HG03060 (cell line): ENCODE measurements at regions not wholly inside any gene's neighbourhood (a gene's known extent, or its start where the extent isn't known, plus 50 kb on each side); places are given as distances from the start of the nearest gene placed in this dataset.

Experiments used
- ATAC-seq: cut with Tn5 transposase; IDR thresholded peaks from one replicate; pipeline ENCODE4 v1.9.1; 2021; ENCODE audit warnings: low read depth, moderate number of reproducible peaks; ENCODE audit not compliant: unreplicated experiment

DNA sequence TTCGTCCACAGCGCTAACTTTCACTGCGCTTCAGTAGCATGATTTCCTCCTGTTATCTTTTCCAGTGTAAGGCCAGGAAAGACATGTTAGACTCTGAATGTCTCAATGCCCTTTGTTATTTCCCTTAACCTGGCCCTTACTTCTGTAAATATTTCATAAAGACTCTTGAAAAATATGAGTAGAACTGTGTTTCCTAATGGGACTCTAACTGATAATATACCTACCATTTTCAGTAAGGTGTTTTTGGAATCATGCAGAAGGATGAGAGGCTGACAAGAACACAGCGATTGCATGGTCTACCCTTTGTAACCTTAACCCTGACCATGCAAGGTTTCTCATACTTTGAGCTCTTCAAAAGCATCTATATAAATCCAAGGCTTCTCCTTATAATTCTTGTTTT lies 550.1 kb downstream of the SLITRK6 start:
- no peak for ATAC-seq

DNA sequence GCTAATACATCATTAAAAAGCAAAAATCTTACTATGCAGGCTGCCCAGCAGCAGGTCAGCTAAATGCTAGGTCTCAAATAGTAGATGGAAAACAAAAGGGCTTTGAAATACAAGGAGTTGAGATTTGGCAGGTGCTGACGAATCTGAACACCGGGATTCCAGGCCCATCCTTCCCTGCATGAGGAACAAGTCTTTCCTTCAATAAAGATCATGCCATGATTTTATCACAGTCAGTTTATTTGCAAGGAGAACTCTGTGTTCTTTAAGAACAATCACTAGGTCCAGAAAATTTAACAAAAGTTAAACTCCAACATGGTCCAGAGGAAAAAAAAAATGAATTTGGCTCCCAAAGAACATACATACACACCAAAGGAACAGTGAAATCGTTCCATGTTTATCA lies 551.4 kb downstream of the SLITRK6 start:
- ATAC-seq: no peak

- no peak for ATAC-seq
Measured at GRCh38 chr13:85243831-85244230, 555.4 kb downstream of the SLITRK6 start.

DNA sequence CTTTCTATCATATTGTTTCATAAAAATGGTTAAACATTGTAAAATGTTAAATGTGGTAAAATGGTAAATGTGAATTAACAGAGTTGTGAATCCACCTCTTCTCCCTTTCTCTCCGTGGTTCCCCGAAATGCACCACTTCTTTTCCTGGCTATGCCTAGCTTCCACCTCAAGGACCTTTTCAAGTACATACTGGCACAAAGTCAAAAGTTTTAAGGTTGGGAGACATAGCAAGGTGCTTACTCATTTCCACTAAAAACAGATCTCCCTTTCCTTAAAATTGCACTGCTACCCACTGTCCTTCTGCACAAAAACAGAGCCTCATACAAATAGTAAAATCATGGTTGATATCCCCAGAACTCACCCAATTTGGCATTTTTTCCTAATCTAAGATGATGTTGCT lies 558.2 kb downstream of the SLITRK6 start:
- no peak for ATAC-seq

- no peak for ATAC-seq
Measured at GRCh38 chr13:85236413-85236812, 562.8 kb downstream of the SLITRK6 start.

GRCh38 chr13:85230691-85231093 lies 568.5 kb downstream of the SLITRK6 start:
- ATAC-seq: no peak

- ATAC-seq: no peak
Measured at GRCh38 chr13:85228692-85229091, 570.5 kb downstream of the SLITRK6 start.

DNA sequence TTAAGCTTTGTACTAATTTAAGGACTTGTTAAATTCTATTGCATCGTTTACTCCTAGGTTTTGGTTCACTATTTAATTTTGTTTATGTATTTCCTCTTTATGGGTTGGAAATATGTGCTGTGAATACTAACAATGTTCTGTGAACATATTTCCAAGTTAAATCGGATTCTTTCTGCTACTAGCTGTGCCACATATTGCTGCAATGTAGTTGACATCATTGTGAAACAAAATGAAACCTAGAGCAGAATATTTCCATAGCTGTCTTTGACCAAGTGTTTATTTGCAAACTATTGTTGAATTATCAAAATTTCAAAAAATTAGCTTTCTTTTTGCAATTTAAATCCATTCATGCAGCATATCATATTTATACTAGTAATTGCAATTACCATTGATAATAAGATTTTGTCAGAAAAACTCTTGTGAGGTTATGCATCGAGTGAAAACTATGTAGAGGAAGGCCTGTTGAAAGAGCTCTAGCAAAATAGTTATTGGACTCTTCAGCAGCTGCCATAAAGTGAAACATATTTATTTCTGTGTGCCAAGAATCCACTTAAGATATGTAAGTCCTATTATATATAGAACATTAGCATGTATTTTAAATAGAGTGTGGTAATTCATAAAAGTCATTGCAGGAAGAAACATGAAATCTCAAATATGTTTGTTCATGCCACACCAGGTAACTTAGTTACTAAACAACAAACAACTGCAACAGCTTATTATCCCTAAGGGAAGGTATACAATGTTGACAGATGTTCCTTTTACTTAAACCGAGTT lies 575.1 kb downstream of the SLITRK6 start:
- no peak for ATAC-seq

DNA sequence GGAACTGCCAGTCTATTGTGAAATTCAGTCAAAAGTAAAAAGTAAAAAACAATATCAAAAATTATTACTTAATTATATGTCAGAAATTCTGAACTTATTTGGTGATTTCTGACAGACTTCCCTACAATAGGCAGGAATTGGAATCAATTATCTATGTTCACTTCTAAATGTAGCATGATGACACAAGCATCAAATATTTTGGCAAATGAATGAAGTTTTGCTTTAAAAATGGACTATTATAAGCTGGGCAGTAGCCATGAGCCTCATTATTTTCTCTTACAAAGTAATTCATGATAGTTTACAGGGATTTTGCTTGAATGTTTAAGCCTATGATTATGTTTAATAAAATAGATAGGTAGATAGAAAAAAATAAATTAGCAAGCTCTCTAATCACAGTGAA lies 582.6 kb downstream of the SLITRK6 start:
- no peak for ATAC-seq

GRCh38 chr13:85212692-85213091 lies 586.5 kb downstream of the SLITRK6 start:
- no peak for ATAC-seq

- ATAC-seq: no peak
Measured at GRCh38 chr13:85204668-85205344, 594.4 kb downstream of the SLITRK6 start.

GRCh38 chr13:85197431-85197830 lies 601.8 kb downstream of the SLITRK6 start:
- ATAC-seq: no peak

DNA sequence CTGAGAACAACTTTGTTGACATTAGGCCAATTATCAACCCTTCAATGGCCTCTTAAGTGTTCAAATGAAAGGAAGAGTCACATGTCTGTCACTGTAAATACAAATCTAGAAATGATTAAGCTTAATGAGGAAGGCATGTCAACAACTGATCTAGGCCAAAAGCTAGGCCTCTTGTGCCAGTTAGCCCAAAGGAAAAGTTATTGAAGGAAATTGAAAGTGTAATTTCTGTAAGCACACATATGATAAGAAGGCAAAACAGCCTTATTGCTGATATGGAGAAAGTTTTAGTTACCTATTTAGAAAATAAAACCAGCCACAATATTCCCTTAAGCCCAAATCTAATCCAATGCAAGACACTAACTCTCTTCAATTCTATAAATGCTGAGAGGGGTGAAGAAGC lies 604.7 kb downstream of the SLITRK6 start:
- ATAC-seq: no peak

- no peak for ATAC-seq
Measured at GRCh38 chr13:85191996-85192718, 607.1 kb downstream of the SLITRK6 start.

- ATAC-seq: no peak
Measured at GRCh38 chr13:85186356-85187045, 612.7 kb downstream of the SLITRK6 start.

DNA sequence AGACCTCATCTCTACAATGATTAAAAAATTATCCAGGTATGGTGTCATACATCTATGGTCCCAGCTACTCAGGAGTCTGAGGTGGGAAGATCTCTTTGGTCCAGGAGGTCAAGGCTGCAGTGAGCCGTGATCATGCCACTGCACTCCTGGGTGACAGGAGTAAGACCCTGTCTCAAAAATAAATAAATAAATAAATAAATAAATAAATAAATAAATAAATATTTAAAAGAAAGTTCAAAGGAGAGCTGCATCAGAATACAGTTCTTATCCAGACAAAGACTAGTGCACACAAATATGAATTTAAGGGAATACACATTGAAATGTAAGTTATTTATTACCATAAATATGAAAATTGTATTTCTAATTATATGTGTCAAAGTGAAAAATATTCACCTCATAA lies 624.9 kb downstream of the SLITRK6 start:
- no peak for ATAC-seq

DNA sequence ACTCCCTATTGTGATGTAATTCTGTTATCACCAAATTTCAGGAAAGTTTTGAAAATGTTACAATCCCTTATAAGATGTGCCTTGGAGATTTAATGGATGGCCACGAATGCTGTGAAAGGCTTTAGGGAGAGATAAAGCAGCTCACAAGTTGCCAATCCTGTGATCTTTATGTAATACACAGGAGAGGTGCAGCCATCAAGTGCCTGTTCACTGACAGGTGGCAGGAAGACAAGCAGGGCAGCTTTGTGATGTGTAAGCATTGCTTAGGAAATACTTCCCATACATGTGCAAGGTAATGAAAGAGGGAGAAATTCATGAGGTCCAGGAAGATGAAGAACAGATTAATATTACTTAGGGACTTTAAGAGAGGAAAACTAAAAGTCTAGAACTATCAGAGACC lies 628.8 kb downstream of the SLITRK6 start:
- no peak for ATAC-seq

GRCh38 chr13:85166891-85167290 lies 632.3 kb downstream of the SLITRK6 start:
- ATAC-seq: no peak

GRCh38 chr13:85163063-85163462 lies 636.2 kb downstream of the SLITRK6 start:
- no peak for ATAC-seq

DNA sequence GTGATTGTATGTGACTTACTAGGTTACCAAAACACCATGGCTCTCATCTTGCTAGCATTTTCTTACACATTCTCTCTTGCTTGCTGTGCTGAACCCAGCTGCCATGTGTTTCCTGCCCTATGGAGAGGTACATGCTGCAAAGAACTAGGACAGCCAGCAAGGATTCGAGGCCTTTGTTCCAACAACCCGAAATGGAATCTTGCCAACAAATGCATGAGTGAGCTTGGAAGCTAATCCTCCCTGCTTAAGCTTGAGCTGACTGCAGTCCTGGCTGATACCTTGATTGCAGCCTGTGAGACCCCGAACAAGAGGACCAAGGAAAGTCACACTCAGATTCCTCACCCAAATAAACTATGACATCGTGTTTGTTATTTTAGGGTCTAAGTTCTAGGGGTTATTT lies 651.2 kb downstream of the SLITRK6 start:
- no peak for ATAC-seq

GRCh38 chr13:85142351-85142927 lies 656.8 kb downstream of the SLITRK6 start:
- no peak for ATAC-seq
